BE2C (cell line): ENCODE measurements at regions not wholly inside any gene's neighbourhood (a gene's known extent, or its start where the extent isn't known, plus 50 kb on each side); places are given as distances from the start of the nearest gene placed in this dataset.

Experiments
- DNase-seq: peaks from one replicate; pipeline ENCODE4 v3.0.0-alpha.2; 2020
- H3K27me3 ChIP-seq: fragments of 250-450 bp; sonication (Bioruptor Pico); 2 replicates; pipeline ENCODE4 v1.5.1; 2020; ENCODE audit warnings: mild to moderate bottlenecking
- H3K36me3 ChIP-seq: fragments of 250-450 bp; sonication (Bioruptor Pico); 2 replicates; pipeline ENCODE4 v1.5.1; 2020; ENCODE audit warnings: mild to moderate bottlenecking
- H3K4me1 ChIP-seq: fragments of 250-450 bp; sonication (Bioruptor Pico); 2 replicates; pipeline ENCODE4 v1.5.1; 2020
- H3K4me3 ChIP-seq: 2 replicates; pipeline ENCODE4 v1.5.1; 2011; ENCODE audit warnings: low read depth, low read length
- H3K9me3 ChIP-seq: fragments of 250-450 bp; sonication (Bioruptor Pico); 2 replicates; pipeline ENCODE4 v1.5.1; 2020
- TF ChIP-seq, protein P1 (sequence below): IDR thresholded peaks from 2 replicates; pipeline ENCODE4 v1.5.1; 2012; ENCODE audit warnings: mild to moderate bottlenecking, low read depth, low read length

DNA sequence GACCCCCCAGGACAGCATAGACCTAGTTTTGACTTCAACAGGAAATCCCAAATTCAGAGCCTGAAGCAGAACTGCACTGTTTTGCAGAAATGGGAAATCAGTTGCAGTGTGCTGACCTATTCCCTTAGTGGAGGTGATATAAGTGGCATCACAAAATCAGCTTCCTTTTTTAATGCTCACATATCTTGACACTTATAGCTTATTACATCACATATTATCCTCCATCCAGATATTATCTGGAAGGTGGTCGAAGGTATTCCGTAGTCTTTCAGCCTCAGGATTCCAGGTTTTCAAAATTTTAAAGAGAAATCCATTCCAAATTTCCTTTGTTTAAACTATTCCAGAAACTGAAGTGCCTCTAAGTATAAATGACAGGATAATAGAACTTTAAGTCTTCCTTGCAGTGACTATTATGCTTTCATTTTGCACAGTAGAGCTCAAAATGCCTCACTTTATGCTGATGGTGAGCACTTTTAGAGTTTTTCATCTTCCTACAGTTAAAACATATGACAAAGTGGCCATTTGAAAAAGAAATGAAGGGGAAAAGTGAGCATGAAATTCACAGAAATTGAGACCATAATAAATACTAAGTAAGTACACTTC, 106.4 kb upstream of the DPYD start:
- TF ChIP-seq, protein P1, sequence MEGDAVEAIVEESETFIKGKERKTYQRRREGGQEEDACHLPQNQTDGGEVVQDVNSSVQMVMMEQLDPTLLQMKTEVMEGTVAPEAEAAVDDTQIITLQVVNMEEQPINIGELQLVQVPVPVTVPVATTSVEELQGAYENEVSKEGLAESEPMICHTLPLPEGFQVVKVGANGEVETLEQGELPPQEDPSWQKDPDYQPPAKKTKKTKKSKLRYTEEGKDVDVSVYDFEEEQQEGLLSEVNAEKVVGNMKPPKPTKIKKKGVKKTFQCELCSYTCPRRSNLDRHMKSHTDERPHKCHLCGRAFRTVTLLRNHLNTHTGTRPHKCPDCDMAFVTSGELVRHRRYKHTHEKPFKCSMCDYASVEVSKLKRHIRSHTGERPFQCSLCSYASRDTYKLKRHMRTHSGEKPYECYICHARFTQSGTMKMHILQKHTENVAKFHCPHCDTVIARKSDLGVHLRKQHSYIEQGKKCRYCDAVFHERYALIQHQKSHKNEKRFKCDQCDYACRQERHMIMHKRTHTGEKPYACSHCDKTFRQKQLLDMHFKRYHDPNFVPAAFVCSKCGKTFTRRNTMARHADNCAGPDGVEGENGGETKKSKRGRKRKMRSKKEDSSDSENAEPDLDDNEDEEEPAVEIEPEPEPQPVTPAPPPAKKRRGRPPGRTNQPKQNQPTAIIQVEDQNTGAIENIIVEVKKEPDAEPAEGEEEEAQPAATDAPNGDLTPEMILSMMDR: no peak

DNA sequence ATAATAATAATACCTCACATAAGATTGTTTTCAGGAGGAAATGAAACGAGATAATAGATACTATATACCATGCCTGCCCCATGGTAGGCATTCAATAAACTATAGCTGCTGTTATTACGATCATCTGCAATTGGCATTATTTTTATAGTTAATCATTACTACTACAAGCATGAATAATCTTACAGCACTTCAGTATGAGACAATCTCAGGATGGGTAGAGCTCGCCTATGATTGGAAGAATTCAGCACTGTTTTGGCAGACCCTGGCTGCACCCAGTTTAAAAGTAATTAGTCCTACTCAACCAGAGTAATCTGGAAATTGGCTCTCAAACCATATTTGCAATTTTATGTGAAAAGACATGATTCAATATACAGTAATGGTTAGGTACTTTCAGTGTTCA, 105.0 kb upstream of the DPYD start:
- Histone ChIP-seq H3K4me1 (peaks cover 18% of the 10 kb centered on the region), H3K36me3 (peaks cover 12% of the 10 kb centered on the region), H3K27me3 (no peaks in the 10 kb centered on the region), H3K9me3 (no peaks in the 10 kb centered on the region), H3K4me3 (no peak overlapping the region)
- TF ChIP-seq, protein P1: no peak
- DNase-seq: no peak

More for the DNA sequence above, 106.4 kb upstream of the DPYD start:
- Histone ChIP-seq H3K27me3 (no peaks in the 10 kb centered on the region), H3K36me3 (peaks cover 9% of the 10 kb centered on the region), H3K9me3 (no peaks in the 10 kb centered on the region), H3K4me3 (no peak overlapping the region), H3K4me1 (peaks cover 20% of the 10 kb centered on the region)
- DNase-seq: no peak

DNA sequence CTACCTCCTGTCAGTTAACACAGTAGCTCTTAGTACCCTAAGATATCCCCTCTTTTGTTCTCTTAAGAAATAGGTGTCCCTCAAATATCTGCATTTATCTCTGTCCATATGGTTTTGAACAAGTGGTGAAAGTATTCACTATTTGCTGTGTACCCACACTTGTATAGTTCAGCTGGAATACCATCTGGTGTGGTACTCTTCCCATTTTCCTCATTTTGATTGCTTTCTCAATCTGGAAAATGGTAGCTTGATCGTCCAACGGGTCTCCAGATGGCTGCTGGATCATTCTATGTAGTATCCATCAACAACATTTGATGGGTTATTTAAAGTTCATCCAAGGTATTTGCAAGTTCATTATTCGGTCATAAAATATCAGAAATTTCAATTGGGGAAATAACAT, 100.3 kb upstream of the DPYD start:
- no peak for DNase-seq
- TF ChIP-seq, protein P1: no peak
- Histone ChIP-seq H3K27me3 (no peaks in the 10 kb centered on the region), H3K4me1 (peaks cover 2% of the 10 kb centered on the region), H3K9me3 (no peaks in the 10 kb centered on the region), H3K4me3 (no peak overlapping the region), H3K36me3 (peaks cover 6% of the 10 kb centered on the region)

DNA sequence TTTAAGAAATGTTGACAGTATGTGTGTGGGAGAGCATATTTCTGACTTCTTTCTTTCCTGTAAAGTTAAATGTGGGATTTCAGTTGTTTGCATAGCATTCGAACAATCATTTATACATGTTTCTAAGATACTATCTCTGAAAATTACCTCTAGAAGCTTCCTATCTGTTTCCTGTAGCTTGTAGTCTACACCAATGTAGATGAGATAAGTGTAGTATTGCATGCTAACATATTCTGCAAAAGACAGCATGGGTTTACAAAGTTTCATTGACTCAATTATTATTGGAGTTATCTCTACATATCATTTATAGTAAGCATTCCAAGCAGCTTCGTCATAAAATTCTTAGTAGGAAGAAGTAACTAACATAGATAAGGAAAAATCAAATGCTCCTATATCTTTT, 98.9 kb upstream of the DPYD start:
- Histone ChIP-seq H3K4me1 (no peaks in the 10 kb centered on the region), H3K27me3 (no peaks in the 10 kb centered on the region), H3K4me3 (no peak overlapping the region), H3K36me3 (peaks cover 6% of the 10 kb centered on the region), H3K9me3 (no peaks in the 10 kb centered on the region)
- no peak for DNase-seq
- TF ChIP-seq, protein P1: no peak

DNA sequence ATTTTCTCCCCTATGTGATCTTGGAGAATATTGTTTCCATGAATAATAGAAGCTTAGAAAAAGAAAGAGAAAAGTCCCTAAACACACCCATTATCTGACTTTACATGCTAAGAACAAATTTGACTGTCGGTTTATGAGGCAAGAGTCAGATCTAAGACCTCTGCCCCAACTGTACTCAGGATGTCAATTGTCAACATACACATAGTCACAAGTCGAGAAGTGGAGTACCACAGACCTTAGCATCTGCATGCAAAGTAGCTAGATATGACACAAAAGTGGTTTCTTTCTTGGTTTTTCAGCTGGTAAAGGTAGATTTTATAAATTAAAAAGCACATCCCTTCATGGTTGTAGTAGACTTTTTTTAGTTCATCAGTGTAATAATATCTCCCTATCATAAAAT, 97.2 kb upstream of the DPYD start:
- H3K27me3 ChIP-seq: no peaks in the 10 kb centered on the region
- TF ChIP-seq, protein P1: no peak
- no peak overlapping the region for H3K4me3 ChIP-seq
- H3K4me1 ChIP-seq: no peaks in the 10 kb centered on the region
- no peak for DNase-seq
- peaks cover 6% of the 10 kb centered on the region for H3K36me3 ChIP-seq
- H3K9me3 ChIP-seq: no peaks in the 10 kb centered on the region

DNA sequence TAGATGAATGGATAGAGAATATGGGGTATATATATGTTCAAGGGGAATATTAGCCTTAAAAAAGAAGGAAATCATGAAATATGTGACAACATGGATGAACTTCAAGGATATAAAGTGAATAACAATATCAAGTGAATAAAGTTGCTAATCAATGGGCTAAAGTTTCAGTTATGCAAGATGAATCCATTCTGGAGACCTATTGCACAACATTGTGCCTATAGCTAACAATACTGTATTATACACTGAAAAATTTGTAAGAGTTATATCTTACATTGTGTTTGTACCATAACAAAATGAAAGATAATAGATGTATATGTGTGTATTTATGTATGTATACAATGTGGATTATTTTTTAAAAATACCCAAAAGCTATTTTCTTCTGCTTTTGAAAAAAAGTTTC, 96.3 kb upstream of the DPYD start:
- no peaks in the 10 kb centered on the region for H3K9me3 ChIP-seq
- no peaks in the 10 kb centered on the region for H3K4me1 ChIP-seq
- peaks cover 3% of the 10 kb centered on the region; the same call in 1 of the 2 replicates for H3K36me3 ChIP-seq
- TF ChIP-seq, protein P1: no peak
- H3K27me3 ChIP-seq: no peaks in the 10 kb centered on the region
- DNase-seq: no peak
- H3K4me3 ChIP-seq: no peak overlapping the region
